ENCODE measurements at regions not wholly inside any gene's neighbourhood (a gene's known extent, or its start where the extent isn't known, plus 50 kb on each side); places are given as distances from the start of the nearest gene placed in this dataset.

GRCh38 chr9:24416136-24416535, 129.6 kb downstream of the IZUMO3 start:
- DNase-seq: no peak
- Mint-ChIP-seq H3K4me3 (no peak overlapping the region), H3K9me3 (ENCODE audit: low read depth) (peaks cover 16% of the 10 kb centered on the region), H3K36me3 (no peaks in the 10 kb centered on the region), H3K4me1 (no peaks in the 10 kb centered on the region), H3K27ac (no peak overlapping the region), H3K27me3 (no peaks in the 10 kb centered on the region)
- CTCF ChIA-PET: no interaction called here
- no peak for ATAC-seq

DNA sequence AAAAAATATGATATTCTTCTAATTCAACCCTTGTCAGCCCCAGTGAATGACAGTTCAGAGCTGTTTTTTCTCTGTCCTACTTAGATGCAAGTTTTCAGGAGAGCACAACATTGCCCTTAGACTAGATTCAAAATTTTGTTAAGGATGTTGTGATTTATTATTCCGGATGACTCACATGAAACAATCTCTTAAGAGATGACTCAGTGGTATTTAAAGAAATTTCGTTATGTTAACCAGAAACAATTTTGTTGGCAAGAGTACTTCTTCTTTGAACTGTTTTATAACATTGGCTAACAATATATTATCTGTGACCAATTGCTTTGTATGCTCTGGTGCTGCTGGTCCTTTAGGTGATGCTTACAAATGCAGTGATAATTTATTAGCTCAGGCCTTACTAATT, 132.0 kb downstream of the IZUMO3 start:
- Mint-ChIP-seq H3K36me3 (no peaks in the 10 kb centered on the region), H3K27ac (no peak overlapping the region), H3K9me3 (ENCODE audit: low read depth) (peaks cover 17% of the 10 kb centered on the region), H3K27me3 (no peaks in the 10 kb centered on the region), H3K4me1 (no peaks in the 10 kb centered on the region), H3K4me3 (no peak overlapping the region)
- DNase-seq (no peak), ATAC-seq (no peak)
- CTCF ChIA-PET: no interaction called here

DNA sequence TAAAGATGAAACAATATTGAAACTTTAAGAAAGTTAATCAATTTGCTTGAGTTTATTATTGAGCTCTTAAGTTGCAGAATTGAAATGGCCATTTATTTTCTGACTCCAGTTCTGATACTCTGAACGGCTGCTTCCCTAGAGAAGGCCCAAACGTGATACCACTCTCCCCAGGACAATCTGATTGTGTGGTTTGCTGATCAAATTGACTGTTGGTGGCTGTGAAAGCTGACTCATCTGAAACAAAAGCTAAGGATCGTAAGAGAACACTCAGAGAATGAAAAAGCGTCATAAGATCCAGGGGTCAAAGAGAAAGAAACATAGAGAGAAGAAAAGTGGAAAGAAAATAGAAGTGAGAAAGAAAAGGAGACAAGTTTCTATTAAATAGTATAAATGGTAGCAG, 147.2 kb downstream of the IZUMO3 start:
- peaks cover 3% of the 10 kb centered on the region for H3K9me3 Mint-ChIP-seq (ENCODE audit: low read depth)
- CTCF ChIA-PET: no interaction called here
- no peak overlapping the region for H3K27ac Mint-ChIP-seq
- H3K4me3 Mint-ChIP-seq: no peak overlapping the region
- H3K36me3 Mint-ChIP-seq: no peaks in the 10 kb centered on the region
- no peaks in the 10 kb centered on the region for H3K27me3 Mint-ChIP-seq
- DNase-seq (no peak), ATAC-seq (no peak)
- H3K4me1 Mint-ChIP-seq: no peaks in the 10 kb centered on the region

DNA sequence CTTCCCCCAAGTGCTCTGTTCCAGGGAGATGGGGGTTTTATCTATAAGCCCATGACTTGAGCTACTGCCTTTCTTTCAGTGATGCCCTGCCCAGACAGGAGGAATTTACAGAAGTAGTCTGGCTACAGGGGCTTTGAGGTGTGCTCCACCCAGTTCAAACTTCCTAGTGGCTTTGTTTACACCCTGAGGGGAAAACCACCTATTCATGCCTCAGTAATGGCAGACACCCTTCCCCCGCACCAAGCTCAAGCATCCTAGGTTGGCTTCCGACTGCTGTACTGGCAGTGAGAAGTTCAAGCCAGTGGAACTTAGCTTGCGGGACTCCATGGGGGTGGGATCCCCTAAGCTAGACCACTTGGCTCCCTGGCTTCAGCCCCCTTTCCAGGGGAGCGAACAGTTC, 154.6 kb downstream of the IZUMO3 start:
- CTCF ChIA-PET: no interaction called here

GRCh38 chr9:24385077-24385476, 160.6 kb downstream of the IZUMO3 start:
- H3K36me3 Mint-ChIP-seq: no peaks in the 10 kb centered on the region
- CTCF ChIA-PET: no interaction called here
- DNase-seq (no peak), ATAC-seq (no peak)
- no peak overlapping the region for H3K4me3 Mint-ChIP-seq
- H3K27me3 Mint-ChIP-seq: no peaks in the 10 kb centered on the region
- no peak overlapping the region for H3K27ac Mint-ChIP-seq
- H3K4me1 Mint-ChIP-seq: no peaks in the 10 kb centered on the region
- peaks cover 3% of the 10 kb centered on the region for H3K9me3 Mint-ChIP-seq (ENCODE audit: low read depth)

More for the DNA sequence above, 154.6 kb downstream of the IZUMO3 start:
- Mint-ChIP-seq H3K36me3 (no peaks in the 10 kb centered on the region), H3K4me1 (no peaks in the 10 kb centered on the region), H3K27me3 (no peaks in the 10 kb centered on the region), H3K27ac (no peak overlapping the region), H3K4me3 (no peak overlapping the region), H3K9me3 (ENCODE audit: low read depth) (peaks cover 2% of the 10 kb centered on the region)
- ATAC-seq (no peak), DNase-seq (no peak)

DNA sequence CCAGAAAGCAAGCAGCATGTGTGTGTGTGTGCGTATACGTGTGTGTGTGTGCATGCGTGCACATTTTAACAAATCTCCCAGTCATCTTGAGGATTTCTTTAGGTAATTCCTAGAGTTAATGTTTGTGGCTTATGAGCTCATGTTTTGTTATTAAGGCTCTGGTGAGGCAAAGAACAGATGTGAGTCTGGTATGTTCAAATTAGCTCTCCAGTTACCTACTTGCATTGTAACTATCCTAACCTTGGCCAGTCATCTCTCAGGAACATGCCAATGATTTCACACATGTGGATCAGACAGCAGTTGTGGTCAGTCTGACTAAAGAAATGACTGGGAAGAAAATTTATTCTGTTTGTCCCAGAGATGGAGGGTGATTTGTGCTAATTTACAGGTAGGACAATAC, 163.1 kb downstream of the IZUMO3 start:
- CTCF ChIA-PET: no interaction called here
- Mint-ChIP-seq H3K27ac (no peak overlapping the region), H3K4me3 (no peak overlapping the region), H3K4me1 (no peaks in the 10 kb centered on the region), H3K27me3 (no peaks in the 10 kb centered on the region), H3K9me3 (ENCODE audit: low read depth) (peaks cover 6% of the 10 kb centered on the region), H3K36me3 (no peaks in the 10 kb centered on the region)
- no peak for ATAC-seq
- no peak for DNase-seq

- ATAC-seq: no peak
- no peak for DNase-seq
- H3K36me3 Mint-ChIP-seq: no peaks in the 10 kb centered on the region
- no peaks in the 10 kb centered on the region for H3K27me3 Mint-ChIP-seq
- H3K9me3 Mint-ChIP-seq (ENCODE audit: low read depth): peaks cover 6% of the 10 kb centered on the region
- H3K4me3 Mint-ChIP-seq: no peak overlapping the region
- H3K4me1 Mint-ChIP-seq: no peaks in the 10 kb centered on the region
- H3K27ac Mint-ChIP-seq: no peak overlapping the region
- CTCF ChIA-PET: no interaction called here
These were observed 164.5 kb downstream of the IZUMO3 start for GRCh38 chr9:24381205-24381604.

DNA sequence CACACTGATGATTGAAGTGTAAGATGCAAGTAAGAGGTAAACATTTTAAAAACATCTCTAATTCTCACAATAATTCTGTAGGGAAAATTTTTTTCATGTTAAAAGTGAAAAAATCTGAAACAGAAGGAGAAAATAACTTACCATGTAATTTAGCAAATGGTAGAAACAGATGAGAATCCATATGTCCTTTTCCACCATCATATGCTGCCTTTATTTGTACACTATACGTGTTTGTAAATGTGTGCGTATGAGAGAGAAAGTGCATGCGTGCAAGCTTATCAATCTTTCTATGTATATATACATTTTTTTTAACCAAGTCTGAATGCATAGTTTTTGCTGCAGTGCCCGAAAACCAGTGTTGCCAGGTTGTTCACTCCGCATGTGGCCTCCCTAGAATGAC, 186.7 kb downstream of the IZUMO3 start:
- no peak overlapping the region for H3K4me3 Mint-ChIP-seq
- CTCF ChIA-PET: no interaction called here
- H3K4me1 Mint-ChIP-seq: no peaks in the 10 kb centered on the region
- peaks cover 24% of the 10 kb centered on the region for H3K9me3 Mint-ChIP-seq (ENCODE audit: low read depth)
- no peak overlapping the region for H3K27ac Mint-ChIP-seq
- no peak for ATAC-seq
- DNase-seq: no peak
- no peaks in the 10 kb centered on the region for H3K36me3 Mint-ChIP-seq
- no peaks in the 10 kb centered on the region for H3K27me3 Mint-ChIP-seq

GRCh38 chr9:24351973-24352372, 193.7 kb downstream of the IZUMO3 start:
- CTCF ChIA-PET: no interaction called here
- Mint-ChIP-seq H3K27me3 (no peaks in the 10 kb centered on the region), H3K4me3 (no peak overlapping the region), H3K9me3 (ENCODE audit: low read depth) (peaks cover 14% of the 10 kb centered on the region), H3K4me1 (no peaks in the 10 kb centered on the region), H3K27ac (no peak overlapping the region), H3K36me3 (no peaks in the 10 kb centered on the region)
- ATAC-seq: no peak
- DNase-seq: no peak

- Mint-ChIP-seq H3K36me3 (no peaks in the 10 kb centered on the region), H3K27me3 (no peaks in the 10 kb centered on the region), H3K4me1 (no peaks in the 10 kb centered on the region), H3K4me3 (no peak overlapping the region), H3K27ac (no peak overlapping the region), H3K9me3 (ENCODE audit: low read depth) (peaks cover 14% of the 10 kb centered on the region)
- DNase-seq (no peak), ATAC-seq (no peak)
- CTCF ChIA-PET: no interaction called here
These were observed 194.4 kb downstream of the IZUMO3 start for GRCh38 chr9:24351258-24351657.

GRCh38 chr9:24342457-24342856, 203.2 kb downstream of the IZUMO3 start:
- CTCF ChIA-PET: no interaction called here
- Mint-ChIP-seq H3K27me3 (no peaks in the 10 kb centered on the region), H3K4me1 (no peaks in the 10 kb centered on the region), H3K27ac (no peak overlapping the region), H3K4me3 (no peak overlapping the region), H3K9me3 (ENCODE audit: low read depth) (peaks cover 9% of the 10 kb centered on the region), H3K36me3 (no peaks in the 10 kb centered on the region)
- ATAC-seq (no peak), DNase-seq (no peak)

GRCh38 chr9:24333629-24334028, 212.1 kb downstream of the IZUMO3 start:
- Mint-ChIP-seq H3K4me1 (no peaks in the 10 kb centered on the region), H3K27ac (no peak overlapping the region), H3K9me3 (ENCODE audit: low read depth) (peaks cover 11% of the 10 kb centered on the region), H3K27me3 (no peaks in the 10 kb centered on the region), H3K4me3 (no peak overlapping the region), H3K36me3 (no peaks in the 10 kb centered on the region)
- CTCF ChIA-PET: no interaction called here
- no peak for ATAC-seq
- DNase-seq: no peak

- no peak for DNase-seq
- H3K27ac Mint-ChIP-seq: no peak overlapping the region
- H3K9me3 Mint-ChIP-seq (ENCODE audit: low read depth): peaks cover 24% of the 10 kb centered on the region
- CTCF ChIA-PET: no interaction called here
- no peaks in the 10 kb centered on the region for H3K4me1 Mint-ChIP-seq
- H3K36me3 Mint-ChIP-seq: no peaks in the 10 kb centered on the region
- H3K27me3 Mint-ChIP-seq: no peaks in the 10 kb centered on the region
- no peak for ATAC-seq
- no peak overlapping the region for H3K4me3 Mint-ChIP-seq
These were observed 246.8 kb downstream of the IZUMO3 start for GRCh38 chr9:24298912-24299311.

GRCh38 chr9:24297931-24298330, 247.8 kb downstream of the IZUMO3 start:
- peaks cover 18% of the 10 kb centered on the region for H3K9me3 Mint-ChIP-seq (ENCODE audit: low read depth)
- no peak for DNase-seq
- H3K27me3 Mint-ChIP-seq: no peaks in the 10 kb centered on the region
- no peaks in the 10 kb centered on the region for H3K36me3 Mint-ChIP-seq
- no peaks in the 10 kb centered on the region for H3K4me1 Mint-ChIP-seq
- H3K27ac Mint-ChIP-seq: no peak overlapping the region
- no peak for ATAC-seq
- no peak overlapping the region for H3K4me3 Mint-ChIP-seq
- CTCF ChIA-PET: no interaction called here

GRCh38 chr9:24296124-24296523, 249.6 kb downstream of the IZUMO3 start:
- no peak for ATAC-seq
- no peak for DNase-seq
- no peaks in the 10 kb centered on the region for H3K4me1 Mint-ChIP-seq
- H3K4me3 Mint-ChIP-seq: no peak overlapping the region
- no peak overlapping the region for H3K27ac Mint-ChIP-seq
- H3K36me3 Mint-ChIP-seq: no peaks in the 10 kb centered on the region
- H3K27me3 Mint-ChIP-seq: no peaks in the 10 kb centered on the region
- peaks cover 23% of the 10 kb centered on the region for H3K9me3 Mint-ChIP-seq (ENCODE audit: low read depth)
- CTCF ChIA-PET: no interaction called here

Measured in activated CD8-positive, alpha-beta memory T cell treated with anti-CD3 and anti-CD28 coated beads, Interleukin-2, amount 10 ng/mL, durations not matched to agents 7 days and 5 days (primary cell).